ENCODE measurements at regions not wholly inside any gene's neighbourhood (a gene's known extent, or its start where the extent isn't known, plus 50 kb on each side); places are given as distances from the start of the nearest gene placed in this dataset.

GRCh38 chr3:181851063-181851462 is 139.3 kb downstream of the SOX2 start:
- no peaks in the 10 kb centered on the region for H3K36me3 ChIP-seq
- no peak for TF ChIP-seq CTCF (IDR thresholded peaks at IDR 0.05)
- H3K9me3 ChIP-seq, result no peaks in the 10 kb centered on the region
- no peak for DNase-seq (ENCODE audit: low spot score)
- no peaks in the 10 kb centered on the region for H3K27me3 ChIP-seq (replicated peaks; ENCODE audit: insufficient read depth)
- H3K4me3 ChIP-seq, result no peak overlapping the region
- ATAC-seq (ENCODE audit: insufficient number of reproducible peaks, low FRiP score, low read depth), result no peak
- no peak overlapping the region for H3K27ac ChIP-seq
- no peaks in the 10 kb centered on the region for H3K4me1 ChIP-seq (ENCODE audit: control insufficient read depth in 1 of 2, low read depth in 2 of 2)

GRCh38 chr3:181855825-181856224 is 144.1 kb downstream of the SOX2 start:
- Histone ChIP-seq H3K27me3 (replicated peaks; ENCODE audit: insufficient read depth) (no peaks in the 10 kb centered on the region), H3K4me3 (no peak overlapping the region), H3K4me1 (ENCODE audit: control insufficient read depth in 1 of 2, low read depth in 2 of 2) (no peaks in the 10 kb centered on the region), H3K36me3 (no peaks in the 10 kb centered on the region), H3K27ac (no peak overlapping the region), H3K9me3 (no peaks in the 10 kb centered on the region)
- ATAC-seq (ENCODE audit: insufficient number of reproducible peaks, low FRiP score, low read depth), result no peak
- no peak for DNase-seq (ENCODE audit: low spot score)
- no peak for TF ChIP-seq CTCF (IDR thresholded peaks at IDR 0.05)

GRCh38 chr3:181859518-181859917 is 147.8 kb downstream of the SOX2 start:
- TF ChIP-seq CTCF (IDR thresholded peaks at IDR 0.05), result no peak
- DNase-seq (ENCODE audit: low spot score) (no peak), ATAC-seq (ENCODE audit: insufficient number of reproducible peaks, low FRiP score, low read depth) (no peak)
- H3K4me1 ChIP-seq (ENCODE audit: control insufficient read depth in 1 of 2, low read depth in 2 of 2), result no peaks in the 10 kb centered on the region
- H3K27me3 ChIP-seq (replicated peaks; ENCODE audit: insufficient read depth), result no peaks in the 10 kb centered on the region
- H3K27ac ChIP-seq, result no peak overlapping the region
- no peak overlapping the region for H3K4me3 ChIP-seq
- H3K36me3 ChIP-seq, result no peaks in the 10 kb centered on the region
- no peaks in the 10 kb centered on the region for H3K9me3 ChIP-seq

- Histone ChIP-seq H3K27ac (no peak overlapping the region), H3K9me3 (no peaks in the 10 kb centered on the region), H3K27me3 (replicated peaks; ENCODE audit: insufficient read depth) (no peaks in the 10 kb centered on the region), H3K4me1 (ENCODE audit: control insufficient read depth in 1 of 2, low read depth in 2 of 2) (no peaks in the 10 kb centered on the region), H3K4me3 (no peak overlapping the region), H3K36me3 (no peaks in the 10 kb centered on the region)
- no peak for TF ChIP-seq CTCF (IDR thresholded peaks at IDR 0.05)
- ATAC-seq (ENCODE audit: insufficient number of reproducible peaks, low FRiP score, low read depth) (no peak), DNase-seq (ENCODE audit: low spot score) (no peak)
Observed at GRCh38 chr3:181860235-181860634, 148.5 kb downstream of the SOX2 start.

- no peak overlapping the region for H3K4me3 ChIP-seq
- TF ChIP-seq CTCF (IDR thresholded peaks at IDR 0.05), result no peak
- no peaks in the 10 kb centered on the region for H3K4me1 ChIP-seq (ENCODE audit: control insufficient read depth in 1 of 2, low read depth in 2 of 2)
- DNase-seq (ENCODE audit: low spot score) (no peak), ATAC-seq (ENCODE audit: insufficient number of reproducible peaks, low FRiP score, low read depth) (no peak)
- H3K27ac ChIP-seq, result no peak overlapping the region
- no peaks in the 10 kb centered on the region for H3K27me3 ChIP-seq (replicated peaks; ENCODE audit: insufficient read depth)
- H3K9me3 ChIP-seq, result no peaks in the 10 kb centered on the region
- no peaks in the 10 kb centered on the region for H3K36me3 ChIP-seq
Observed at GRCh38 chr3:181862502-181862901, 150.8 kb downstream of the SOX2 start.
